ENCODE measurements at regions not wholly inside any gene's neighbourhood (a gene's known extent, or its start where the extent isn't known, plus 50 kb on each side); places are given as distances from the start of the nearest gene placed in this dataset. TPM values are rescaled to one million over a fixed set of nuclear protein-coding genes. Genes with fewer than 3 reads are reported as not detected.

- no peak for DNase-seq
Observed at GRCh38 chr14:35222872-35223466, 69.2 kb upstream of the PSMA6 start.

- no peak for DNase-seq
Observed at GRCh38 chr14:35223927-35224326, 68.3 kb upstream of the PSMA6 start.

GRCh38 chr14:35224615-35225014 is 67.6 kb upstream of the PSMA6 start:
- DNase-seq = no peak

GRCh38 chr14:35229084-35229791 is 62.9 kb upstream of the PSMA6 start:
- peak; percentile 30 for DNase-seq

- no peak for DNase-seq
Observed at GRCh38 chr14:35229792-35230089, 62.4 kb upstream of the PSMA6 start.

- DNase-seq = peak; percentile 41
Observed at GRCh38 chr14:35231207-35231760, 60.9 kb upstream of the PSMA6 start.

GRCh38 chr14:35234012-35234805 is 58.0 kb upstream of the PSMA6 start:
- no peak for DNase-seq

- DNase-seq = no peak
Observed at GRCh38 chr14:35235840-35236239, 56.3 kb upstream of the PSMA6 start.

GRCh38 chr14:35236806-35237205 is 55.4 kb upstream of the PSMA6 start:
- DNase-seq = no peak

GRCh38 chr14:35240231-35240630 is 52.0 kb upstream of the PSMA6 start:
- peak; percentile 18 for DNase-seq

Small RNA genes lying in the stretch of these regions (small RNA-seq; reads per million reads assigned to genes)
- gene MRPL57P8 (ENCODE audit: low replicate concordance) = not detected

Data from tongue (tissue), 2 donors.